ENCODE measurements at regions not wholly inside any gene's neighbourhood (a gene's known extent, or its start where the extent isn't known, plus 50 kb on each side); places are given as distances from the start of the nearest gene placed in this dataset.

DNA sequence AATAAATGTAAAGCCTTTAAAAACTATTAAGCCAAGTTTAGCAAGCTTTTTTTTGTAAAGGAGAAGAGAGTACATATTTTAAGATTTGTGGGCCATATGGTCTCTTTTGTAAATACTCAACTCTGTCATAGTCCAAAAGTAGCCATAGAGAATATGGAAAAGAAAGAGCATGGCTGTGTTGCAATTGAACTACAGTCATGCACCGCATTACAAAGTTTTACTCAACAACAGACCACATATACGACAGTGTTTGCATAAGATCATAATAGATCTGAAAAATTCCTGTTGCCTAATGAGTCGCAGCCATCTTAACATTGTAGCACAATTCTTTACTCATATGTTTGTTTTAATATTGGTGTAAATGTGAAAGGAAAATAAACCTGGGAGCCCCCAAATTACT, 440.8 kb downstream of the HTR7 start:
- TF ChIP-seq, protein P1, sequence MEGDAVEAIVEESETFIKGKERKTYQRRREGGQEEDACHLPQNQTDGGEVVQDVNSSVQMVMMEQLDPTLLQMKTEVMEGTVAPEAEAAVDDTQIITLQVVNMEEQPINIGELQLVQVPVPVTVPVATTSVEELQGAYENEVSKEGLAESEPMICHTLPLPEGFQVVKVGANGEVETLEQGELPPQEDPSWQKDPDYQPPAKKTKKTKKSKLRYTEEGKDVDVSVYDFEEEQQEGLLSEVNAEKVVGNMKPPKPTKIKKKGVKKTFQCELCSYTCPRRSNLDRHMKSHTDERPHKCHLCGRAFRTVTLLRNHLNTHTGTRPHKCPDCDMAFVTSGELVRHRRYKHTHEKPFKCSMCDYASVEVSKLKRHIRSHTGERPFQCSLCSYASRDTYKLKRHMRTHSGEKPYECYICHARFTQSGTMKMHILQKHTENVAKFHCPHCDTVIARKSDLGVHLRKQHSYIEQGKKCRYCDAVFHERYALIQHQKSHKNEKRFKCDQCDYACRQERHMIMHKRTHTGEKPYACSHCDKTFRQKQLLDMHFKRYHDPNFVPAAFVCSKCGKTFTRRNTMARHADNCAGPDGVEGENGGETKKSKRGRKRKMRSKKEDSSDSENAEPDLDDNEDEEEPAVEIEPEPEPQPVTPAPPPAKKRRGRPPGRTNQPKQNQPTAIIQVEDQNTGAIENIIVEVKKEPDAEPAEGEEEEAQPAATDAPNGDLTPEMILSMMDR (IDR thresholded peaks at IDR 0.05), result no peak
- no peak for TF ChIP-seq POLR2A (IDR thresholded peaks at IDR 0.05)
